ENCODE measurements at regions not wholly inside any gene's neighbourhood (a gene's known extent, or its start where the extent isn't known, plus 50 kb on each side); places are given as distances from the start of the nearest gene placed in this dataset.

- Histone ChIP-seq H4K5ac (ENCODE audit: insufficient read length, low read depth, low read length) (no peak overlapping the region), H2BK12ac (ENCODE audit: insufficient read length, low read depth, low read length) (no peak overlapping the region), H4K20me1 (ENCODE audit: control insufficient read depth, insufficient read depth, insufficient read length) (no peaks in the 10 kb centered on the region), H3K23ac (ENCODE audit: insufficient read length, low read depth, low read length) (no peak overlapping the region), H2BK120ac (ENCODE audit: low read depth, low read length, poor library complexity, severe bottlenecking) (no peak overlapping the region), H2AK5ac (ENCODE audit: insufficient read length, low read length) (no peak overlapping the region), H4K8ac (replicated peaks; ENCODE audit: insufficient read length, low read depth, low read length) (no peak overlapping the region), H3K14ac (ENCODE audit: insufficient read depth, low read length) (no peak overlapping the region), H3K4me1 (ENCODE audit: insufficient read depth, low read length) (no peaks in the 10 kb centered on the region), H3K18ac (ENCODE audit: insufficient read length, low read depth, low read length) (no peak overlapping the region), H3T11ph (ENCODE audit: low read length) (no peak overlapping the region), H3K56ac (ENCODE audit: insufficient read length, low read depth, low read length) (no peak overlapping the region), H2AFZ (ENCODE audit: low read length) (no peak overlapping the region), H2BK15ac (ENCODE audit: low read depth, low read length) (no peak overlapping the region), H3K9ac (ENCODE audit: extremely low read depth, insufficient read length, low read length) (no peak overlapping the region), H3K27me3 (ENCODE audit: insufficient read depth, low read length) (peaks cover 48% of the 10 kb centered on the region), H4K91ac (ENCODE audit: insufficient read length, low read depth, low read length) (no peak overlapping the region), H3K79me2 (ENCODE audit: insufficient read depth, low read length) (no peaks in the 10 kb centered on the region), H3K4me2 (ENCODE audit: insufficient read depth, insufficient read length, low read length) (peak overlapping the region; percentile 51), H2BK5ac (ENCODE audit: insufficient read length, low read length) (no peak overlapping the region), H3K27ac (ENCODE audit: insufficient read length, low read depth, low read length) (no peak overlapping the region), H2BK20ac (ENCODE audit: low read depth, low read length, poor library complexity, severe bottlenecking) (no peak overlapping the region), H3K23me2 (ENCODE audit: insufficient read length, low read depth, low read length, poor library complexity, severe bottlenecking) (peaks cover 8% of the 10 kb centered on the region), H3K9me3 (ENCODE audit: control insufficient read depth, low read depth, low read length) (no peaks in the 10 kb centered on the region), H3K4ac (ENCODE audit: low read depth, low read length) (no peak overlapping the region), H3K79me1 (ENCODE audit: insufficient read depth, low read depth, low read length, poor library complexity, severe bottlenecking) (no peaks in the 10 kb centered on the region)
- TF ChIP-seq, protein P1, sequence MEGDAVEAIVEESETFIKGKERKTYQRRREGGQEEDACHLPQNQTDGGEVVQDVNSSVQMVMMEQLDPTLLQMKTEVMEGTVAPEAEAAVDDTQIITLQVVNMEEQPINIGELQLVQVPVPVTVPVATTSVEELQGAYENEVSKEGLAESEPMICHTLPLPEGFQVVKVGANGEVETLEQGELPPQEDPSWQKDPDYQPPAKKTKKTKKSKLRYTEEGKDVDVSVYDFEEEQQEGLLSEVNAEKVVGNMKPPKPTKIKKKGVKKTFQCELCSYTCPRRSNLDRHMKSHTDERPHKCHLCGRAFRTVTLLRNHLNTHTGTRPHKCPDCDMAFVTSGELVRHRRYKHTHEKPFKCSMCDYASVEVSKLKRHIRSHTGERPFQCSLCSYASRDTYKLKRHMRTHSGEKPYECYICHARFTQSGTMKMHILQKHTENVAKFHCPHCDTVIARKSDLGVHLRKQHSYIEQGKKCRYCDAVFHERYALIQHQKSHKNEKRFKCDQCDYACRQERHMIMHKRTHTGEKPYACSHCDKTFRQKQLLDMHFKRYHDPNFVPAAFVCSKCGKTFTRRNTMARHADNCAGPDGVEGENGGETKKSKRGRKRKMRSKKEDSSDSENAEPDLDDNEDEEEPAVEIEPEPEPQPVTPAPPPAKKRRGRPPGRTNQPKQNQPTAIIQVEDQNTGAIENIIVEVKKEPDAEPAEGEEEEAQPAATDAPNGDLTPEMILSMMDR (conservative IDR thresholded peaks at IDR 0.05) = no peak
- Mint-ChIP-seq H3K4me1 (peaks cover 26 to 35% of the 10 kb centered on the region in 2 experiments), H3K27ac (no peak overlapping the region; a peak in 1 of 7 replicates), H3K9me3 (no peaks in the 10 kb centered on the region; a peak in 2 of 5 replicates), H3K4me3 (peak overlapping the region; percentile 27 to 72), H3K27me3 (ENCODE audit: low read depth) (peaks cover 94% of the 10 kb centered on the region), H3K36me3 (ENCODE audit: insufficient read depth in 1 of 3, low read depth in 3 of 3) (peaks cover 0 to 2% (median 0%) of the 10 kb centered on the region in 3 experiments; a peak in 1 of 7 replicates)
- DNase-seq = peak; percentile 78
- no CpG with 5 or more reads among the region's 15 CpGs for WGBS (ENCODE audit: extremely low coverage, insufficient read length, low lambda C conversion rate)
These were observed 70.6 kb downstream of the CTAGE1 start for GRCh38 chr18:22346953-22347605.
